K562 (cell line): ENCODE measurements at regions not wholly inside any gene's neighbourhood (a gene's known extent, or its start where the extent isn't known, plus 50 kb on each side); places are given as distances from the start of the nearest gene placed in this dataset.

Source experiments
- ATF6 ChIP-seq: sonication (generic); formaldehyde crosslinking; IDR thresholded peaks from 2 replicates; pipeline ENCODE4 v1.4.0; 2020; ENCODE audit warnings: mild to moderate bottlenecking, missing genetic modification reagents
- CTCF ChIP-seq, 3 experiments: IDR thresholded peaks in 2 of 3; conservative IDR thresholded peaks in 1 of 3; 2 replicates each; pipeline ENCODE4 v1.5.1; 2011 to 2012; ENCODE audit warnings: low read length in 3 of 3, mild to moderate bottlenecking in 3 of 3, control low read depth in 2 of 3, improper control_type of control experiment in 1 of 3, inconsistent platforms in 1 of 3, low read depth in 1 of 3, mixed read lengths in 1 of 3, moderate library complexity in 1 of 3; ENCODE audit not compliant: insufficient read depth in 2 of 3
- DPF2 ChIP-seq: fragments of 450-650 bp; IDR thresholded peaks from 2 replicates; pipeline ENCODE4 v1.6.1; 2016
- ELF1 ChIP-seq: fragments of 200-800 bp; sonication (Bioruptor generic); IDR thresholded peaks from 2 replicates; pipeline ENCODE4 v1.6.1; 2016; ENCODE audit warnings: missing genetic modification characterization, missing compliant biosample characterization
- GABPA ChIP-seq: fragments of 200-800 bp; sonication (Bioruptor generic); conservative IDR thresholded peaks from 2 replicates; pipeline ENCODE4 v1.6.1; 2016; ENCODE audit warnings: low read depth, missing genetic modification characterization, missing compliant biosample characterization
- MLX ChIP-seq, 2 experiments: fragments of 450-650 bp in 1 of 2; sonication (generic) in 1 of 2; formaldehyde crosslinking; conservative IDR thresholded peaks; 2 replicates each; pipeline versions ENCODE4 v1.4.0 to v1.8.1; 2020 to 2022; ENCODE audit warnings: mild to moderate bottlenecking in 1 of 2, missing genetic modification reagents in 1 of 2
- NR2F6 ChIP-seq: fragments of 450-650 bp; formaldehyde crosslinking; IDR thresholded peaks from 2 replicates; pipeline ENCODE4 v1.4.0; 2020; ENCODE audit warnings: mild to moderate bottlenecking
- POLR2AphosphoS5 ChIP-seq: IDR thresholded peaks from 2 replicates; pipeline ENCODE4 v1.6.1; 2011; ENCODE audit warnings: mild to moderate bottlenecking, low read depth, low read length, moderate library complexity; ENCODE audit not compliant: control insufficient read depth, insufficient read depth
- SP1 ChIP-seq: sonication (generic); formaldehyde crosslinking; IDR thresholded peaks from 2 replicates; pipeline ENCODE4 v1.8.1; 2022; ENCODE audit warnings: mild to moderate bottlenecking, missing genetic modification reagents
- STAT5B ChIP-seq: fragments of 250-450 bp; sonication (Bioruptor Pico); IDR thresholded peaks from 2 replicates; pipeline ENCODE4 v1.8.0; 2021; ENCODE audit warnings: mild to moderate bottlenecking, inconsistent platforms
- ZMIZ1 ChIP-seq, 2 experiments: fragments of 150-350 bp in 1 of 2; IDR thresholded peaks; 2 replicates each; pipeline ENCODE4 v1.6.1; 2012 to 2016; ENCODE audit warnings: low read depth in 2 of 2, low read length in 2 of 2, mild to moderate bottlenecking in 1 of 2, moderate library complexity in 1 of 2
- ZNF263 ChIP-seq: sonication (generic); formaldehyde crosslinking; IDR thresholded peaks from 2 replicates; pipeline ENCODE4 v1.8.0; 2022; ENCODE audit warnings: mild to moderate bottlenecking, missing genetic modification reagents, borderline replicate concordance
- ZNF76 ChIP-seq: fragments of 250-450 bp; sonication (Bioruptor Pico); IDR thresholded peaks from 2 replicates; pipeline ENCODE4 v1.4.0; 2020; ENCODE audit warnings: mild to moderate bottlenecking, moderate library complexity, borderline replicate concordance

- TF ChIP-seq SP1 (CRISPR knock-in tag) = no peak
- TF ChIP-seq GABPA (tag) = no peak
- TF ChIP-seq MLX (CRISPR knock-in tag; conservative IDR thresholded peaks at IDR 0.05) = no peak
- no peak for TF ChIP-seq DPF2
- TF ChIP-seq POLR2AphosphoS5 = no peak
- no peak for TF ChIP-seq STAT5B
- TF ChIP-seq ATF6 (CRISPR knock-in tag) = no peak
- no peak for TF ChIP-seq ELF1 (tag)
- TF ChIP-seq ZMIZ1 (IDR thresholded peaks at IDR 0.05; ENCODE audit: low read depth in 2 of 2, low read length in 2 of 2) = no peak
- TF ChIP-seq CTCF (IDR thresholded peaks at IDR 0.05 in 2 of 3, conservative IDR thresholded peaks at IDR 0.05 in 1 of 3; ENCODE audit: insufficient read depth in 2 of 3, low read depth in 1 of 3, low read length in 3 of 3) = no peak
- no peak for TF ChIP-seq NR2F6 (CRISPR knock-in tag)
- no peak for TF ChIP-seq ZNF76 (CRISPR knock-in tag)
- TF ChIP-seq ZNF263 (CRISPR knock-in tag) = no peak
Observed at GRCh38 chr7:142604671-142605070, 144.6 kb upstream of the PRSS1 start.
